PC-9 (cell line): ENCODE measurements at regions not wholly inside any gene's neighbourhood (a gene's known extent, or its start where the extent isn't known, plus 50 kb on each side); places are given as distances from the start of the nearest gene placed in this dataset.

Experiments used
- EZH2 ChIP-seq: fragments of 200-600 bp; sonication (generic); IDR thresholded peaks from 2 replicates; pipeline ENCODE4 v1.8.0; 2017; ENCODE audit warnings: antibody characterized with exemption, low read depth
- TF ChIP-seq, protein P1 (sequence below): fragments of 200-600 bp; sonication (generic); conservative IDR thresholded peaks from 2 replicates; pipeline ENCODE4 v1.6.1; 2017; ENCODE audit warnings: mixed run types, antibody characterized with exemption, mild to moderate bottlenecking, moderate library complexity

DNA sequence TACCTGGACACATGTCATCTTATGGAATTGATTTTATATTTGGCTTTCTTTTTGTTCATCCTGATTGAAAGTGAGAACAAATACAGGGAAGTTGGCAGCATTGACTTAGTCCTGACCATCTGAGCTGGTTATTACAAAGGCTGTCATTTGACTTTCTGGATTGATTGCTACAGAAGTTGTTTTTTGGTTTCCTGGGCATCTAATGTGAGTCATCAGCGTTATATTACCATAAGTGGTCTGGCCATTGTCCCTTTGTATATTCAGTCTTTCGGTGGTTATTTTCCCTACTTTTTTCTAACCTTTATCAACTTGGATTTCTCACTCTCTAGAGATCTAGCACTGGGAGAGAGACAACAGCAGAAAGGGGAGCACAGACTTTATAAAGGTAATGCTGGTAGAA, 1646.5 kb downstream of the MRPL39 start:
- TF ChIP-seq, protein P1, sequence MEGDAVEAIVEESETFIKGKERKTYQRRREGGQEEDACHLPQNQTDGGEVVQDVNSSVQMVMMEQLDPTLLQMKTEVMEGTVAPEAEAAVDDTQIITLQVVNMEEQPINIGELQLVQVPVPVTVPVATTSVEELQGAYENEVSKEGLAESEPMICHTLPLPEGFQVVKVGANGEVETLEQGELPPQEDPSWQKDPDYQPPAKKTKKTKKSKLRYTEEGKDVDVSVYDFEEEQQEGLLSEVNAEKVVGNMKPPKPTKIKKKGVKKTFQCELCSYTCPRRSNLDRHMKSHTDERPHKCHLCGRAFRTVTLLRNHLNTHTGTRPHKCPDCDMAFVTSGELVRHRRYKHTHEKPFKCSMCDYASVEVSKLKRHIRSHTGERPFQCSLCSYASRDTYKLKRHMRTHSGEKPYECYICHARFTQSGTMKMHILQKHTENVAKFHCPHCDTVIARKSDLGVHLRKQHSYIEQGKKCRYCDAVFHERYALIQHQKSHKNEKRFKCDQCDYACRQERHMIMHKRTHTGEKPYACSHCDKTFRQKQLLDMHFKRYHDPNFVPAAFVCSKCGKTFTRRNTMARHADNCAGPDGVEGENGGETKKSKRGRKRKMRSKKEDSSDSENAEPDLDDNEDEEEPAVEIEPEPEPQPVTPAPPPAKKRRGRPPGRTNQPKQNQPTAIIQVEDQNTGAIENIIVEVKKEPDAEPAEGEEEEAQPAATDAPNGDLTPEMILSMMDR: no peak
- no peak for TF ChIP-seq EZH2
